Liver (tissue), 3 donors: ENCODE measurements at regions not wholly inside any gene's neighbourhood (a gene's known extent, or its start where the extent isn't known, plus 50 kb on each side); places are given as distances from the start of the nearest gene placed in this dataset.
"Not testable (repeated sequence)": the region's sequence is repeated elsewhere in the genome, so short reads cannot be mapped to it uniquely, and the experiment has no call there.

ENCODE experiments used
- EGR1 ChIP-seq, 2 donors: IDR thresholded peaks; 2 replicates each; pipeline ENCODE4 v1.6.1; 2016 to 2018; ENCODE audit warnings: antibody characterized with exemption in 2 of 2, low read depth in 2 of 2
- FOXA1 ChIP-seq: IDR thresholded peaks from 2 replicates; pipeline ENCODE4 v1.6.1; 2016; ENCODE audit warnings: antibody characterized with exemption
- GABPA ChIP-seq, 2 donors: IDR thresholded peaks in 1 of 2; conservative IDR thresholded peaks in 1 of 2; 2 replicates each; pipeline ENCODE4 v1.6.1; 2016; ENCODE audit warnings: antibody characterized with exemption in 2 of 2, mild to moderate bottlenecking in 1 of 2, moderate library complexity in 1 of 2
- HNF4A ChIP-seq, 2 donors: conservative IDR thresholded peaks; 2 replicates each; pipeline ENCODE4 v1.6.1; 2016; ENCODE audit warnings: antibody characterized with exemption in 2 of 2, mild to moderate bottlenecking in 2 of 2
- JUND ChIP-seq, 2 donors: IDR thresholded peaks; 2 replicates each; pipeline ENCODE4 v1.6.1; 2016; ENCODE audit warnings: antibody characterized with exemption in 2 of 2
- RAD21 ChIP-seq, 2 donors: IDR thresholded peaks; 2 replicates each; pipeline ENCODE4 v1.6.1; 2016; ENCODE audit warnings: antibody characterized with exemption in 2 of 2, mild to moderate bottlenecking in 2 of 2
- TAF1 ChIP-seq: conservative IDR thresholded peaks from 2 replicates; pipeline ENCODE4 v1.6.1; 2016; ENCODE audit warnings: antibody characterized with exemption, mild to moderate bottlenecking
- TF ChIP-seq, protein P1 (sequence below): IDR thresholded peaks from 2 replicates; pipeline ENCODE4 v1.6.1; 2016; ENCODE audit warnings: antibody characterized with exemption, mild to moderate bottlenecking
- TF ChIP-seq, protein P2 (sequence below): fragments of 150-350 bp; IDR thresholded peaks from 2 replicates; pipeline ENCODE4 v1.5.1; 2017; ENCODE audit warnings: improper control_type of control experiment, low read depth, low read length; ENCODE audit not compliant: missing input control
- donor health status: healthy.
- donor health status: healthy.

- TF ChIP-seq, protein P1, sequence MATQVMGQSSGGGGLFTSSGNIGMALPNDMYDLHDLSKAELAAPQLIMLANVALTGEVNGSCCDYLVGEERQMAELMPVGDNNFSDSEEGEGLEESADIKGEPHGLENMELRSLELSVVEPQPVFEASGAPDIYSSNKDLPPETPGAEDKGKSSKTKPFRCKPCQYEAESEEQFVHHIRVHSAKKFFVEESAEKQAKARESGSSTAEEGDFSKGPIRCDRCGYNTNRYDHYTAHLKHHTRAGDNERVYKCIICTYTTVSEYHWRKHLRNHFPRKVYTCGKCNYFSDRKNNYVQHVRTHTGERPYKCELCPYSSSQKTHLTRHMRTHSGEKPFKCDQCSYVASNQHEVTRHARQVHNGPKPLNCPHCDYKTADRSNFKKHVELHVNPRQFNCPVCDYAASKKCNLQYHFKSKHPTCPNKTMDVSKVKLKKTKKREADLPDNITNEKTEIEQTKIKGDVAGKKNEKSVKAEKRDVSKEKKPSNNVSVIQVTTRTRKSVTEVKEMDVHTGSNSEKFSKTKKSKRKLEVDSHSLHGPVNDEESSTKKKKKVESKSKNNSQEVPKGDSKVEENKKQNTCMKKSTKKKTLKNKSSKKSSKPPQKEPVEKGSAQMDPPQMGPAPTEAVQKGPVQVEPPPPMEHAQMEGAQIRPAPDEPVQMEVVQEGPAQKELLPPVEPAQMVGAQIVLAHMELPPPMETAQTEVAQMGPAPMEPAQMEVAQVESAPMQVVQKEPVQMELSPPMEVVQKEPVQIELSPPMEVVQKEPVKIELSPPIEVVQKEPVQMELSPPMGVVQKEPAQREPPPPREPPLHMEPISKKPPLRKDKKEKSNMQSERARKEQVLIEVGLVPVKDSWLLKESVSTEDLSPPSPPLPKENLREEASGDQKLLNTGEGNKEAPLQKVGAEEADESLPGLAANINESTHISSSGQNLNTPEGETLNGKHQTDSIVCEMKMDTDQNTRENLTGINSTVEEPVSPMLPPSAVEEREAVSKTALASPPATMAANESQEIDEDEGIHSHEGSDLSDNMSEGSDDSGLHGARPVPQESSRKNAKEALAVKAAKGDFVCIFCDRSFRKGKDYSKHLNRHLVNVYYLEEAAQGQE = not testable (repeated sequence)
- TF ChIP-seq RAD21 (IDR thresholded peaks at IDR 0.05); JUND (IDR thresholded peaks at IDR 0.05); TAF1; HNF4A (conservative IDR thresholded peaks at IDR 0.05); FOXA1; GABPA (IDR thresholded peaks at IDR 0.05 in 1 of 2, conservative IDR thresholded peaks at IDR 0.05 in 1 of 2); EGR1 (IDR thresholded peaks at IDR 0.05; ENCODE audit: low read depth in 2 of 2): not testable (repeated sequence)
- TF ChIP-seq, protein P2, sequence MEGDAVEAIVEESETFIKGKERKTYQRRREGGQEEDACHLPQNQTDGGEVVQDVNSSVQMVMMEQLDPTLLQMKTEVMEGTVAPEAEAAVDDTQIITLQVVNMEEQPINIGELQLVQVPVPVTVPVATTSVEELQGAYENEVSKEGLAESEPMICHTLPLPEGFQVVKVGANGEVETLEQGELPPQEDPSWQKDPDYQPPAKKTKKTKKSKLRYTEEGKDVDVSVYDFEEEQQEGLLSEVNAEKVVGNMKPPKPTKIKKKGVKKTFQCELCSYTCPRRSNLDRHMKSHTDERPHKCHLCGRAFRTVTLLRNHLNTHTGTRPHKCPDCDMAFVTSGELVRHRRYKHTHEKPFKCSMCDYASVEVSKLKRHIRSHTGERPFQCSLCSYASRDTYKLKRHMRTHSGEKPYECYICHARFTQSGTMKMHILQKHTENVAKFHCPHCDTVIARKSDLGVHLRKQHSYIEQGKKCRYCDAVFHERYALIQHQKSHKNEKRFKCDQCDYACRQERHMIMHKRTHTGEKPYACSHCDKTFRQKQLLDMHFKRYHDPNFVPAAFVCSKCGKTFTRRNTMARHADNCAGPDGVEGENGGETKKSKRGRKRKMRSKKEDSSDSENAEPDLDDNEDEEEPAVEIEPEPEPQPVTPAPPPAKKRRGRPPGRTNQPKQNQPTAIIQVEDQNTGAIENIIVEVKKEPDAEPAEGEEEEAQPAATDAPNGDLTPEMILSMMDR = not testable (repeated sequence)
Measured at GRCh38 chr1:144067042-144067441, 95.3 kb upstream of the FAM72C start.
